AG09319 (cell line): ENCODE measurements at regions not wholly inside any gene's neighbourhood (a gene's known extent, or its start where the extent isn't known, plus 50 kb on each side); places are given as distances from the start of the nearest gene placed in this dataset.

Experiments used
- DNase-seq: peaks from one replicate; pipeline ENCODE4 v3.0.0-alpha.2; 2010; ENCODE audit warnings: low read depth; ENCODE audit errors: extremely low read depth
- TF ChIP-seq, protein P1 (sequence below): IDR thresholded peaks from 2 replicates; pipeline ENCODE4 v1.5.1; 2011; ENCODE audit warnings: low read depth, mild to moderate bottlenecking, inconsistent platforms, low read length, moderate library complexity

DNA sequence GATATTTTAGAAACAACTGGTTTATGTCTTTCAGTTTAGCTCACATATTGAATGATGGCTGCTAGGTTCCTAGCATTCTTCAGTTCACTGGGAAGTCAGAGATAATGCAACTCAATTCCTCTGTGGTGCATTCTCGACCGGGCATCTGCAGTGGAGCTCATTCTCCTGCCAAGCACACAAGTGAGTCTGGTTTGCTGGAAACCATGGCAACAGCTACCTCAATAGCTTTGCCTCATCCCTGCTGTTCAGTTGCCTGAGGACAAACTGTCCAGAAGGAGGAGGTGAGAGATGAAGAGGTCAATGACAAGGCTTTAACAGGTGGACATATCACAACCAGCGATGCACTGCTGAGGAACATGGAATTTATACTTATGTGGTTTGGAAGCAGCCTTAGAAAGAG is 816.9 kb downstream of the AACS start:
- no peak for DNase-seq

DNA sequence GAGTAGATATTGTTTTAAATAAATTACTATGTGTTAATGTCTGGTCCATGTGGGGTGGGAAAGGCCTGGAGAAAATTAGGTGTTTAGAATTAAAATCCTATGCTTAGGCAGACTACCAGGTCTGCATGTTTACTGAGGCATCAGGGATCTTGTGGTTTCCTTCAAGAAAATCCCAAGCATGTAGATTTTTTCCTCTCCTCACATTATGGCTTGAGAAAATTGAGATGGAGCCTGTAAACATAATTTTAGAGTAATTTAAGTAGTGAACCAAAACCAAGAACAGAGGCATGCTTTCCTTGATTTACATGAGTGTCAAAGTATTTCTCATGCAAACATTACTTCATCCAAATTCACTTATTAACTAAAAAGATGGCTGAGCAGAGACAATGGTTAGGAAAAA is 823.7 kb downstream of the AACS start:
- no peak for DNase-seq
- TF ChIP-seq, protein P1, sequence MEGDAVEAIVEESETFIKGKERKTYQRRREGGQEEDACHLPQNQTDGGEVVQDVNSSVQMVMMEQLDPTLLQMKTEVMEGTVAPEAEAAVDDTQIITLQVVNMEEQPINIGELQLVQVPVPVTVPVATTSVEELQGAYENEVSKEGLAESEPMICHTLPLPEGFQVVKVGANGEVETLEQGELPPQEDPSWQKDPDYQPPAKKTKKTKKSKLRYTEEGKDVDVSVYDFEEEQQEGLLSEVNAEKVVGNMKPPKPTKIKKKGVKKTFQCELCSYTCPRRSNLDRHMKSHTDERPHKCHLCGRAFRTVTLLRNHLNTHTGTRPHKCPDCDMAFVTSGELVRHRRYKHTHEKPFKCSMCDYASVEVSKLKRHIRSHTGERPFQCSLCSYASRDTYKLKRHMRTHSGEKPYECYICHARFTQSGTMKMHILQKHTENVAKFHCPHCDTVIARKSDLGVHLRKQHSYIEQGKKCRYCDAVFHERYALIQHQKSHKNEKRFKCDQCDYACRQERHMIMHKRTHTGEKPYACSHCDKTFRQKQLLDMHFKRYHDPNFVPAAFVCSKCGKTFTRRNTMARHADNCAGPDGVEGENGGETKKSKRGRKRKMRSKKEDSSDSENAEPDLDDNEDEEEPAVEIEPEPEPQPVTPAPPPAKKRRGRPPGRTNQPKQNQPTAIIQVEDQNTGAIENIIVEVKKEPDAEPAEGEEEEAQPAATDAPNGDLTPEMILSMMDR = no peak

More for the DNA sequence above, 816.9 kb downstream of the AACS start:
- TF ChIP-seq, protein P1 = no peak

DNA sequence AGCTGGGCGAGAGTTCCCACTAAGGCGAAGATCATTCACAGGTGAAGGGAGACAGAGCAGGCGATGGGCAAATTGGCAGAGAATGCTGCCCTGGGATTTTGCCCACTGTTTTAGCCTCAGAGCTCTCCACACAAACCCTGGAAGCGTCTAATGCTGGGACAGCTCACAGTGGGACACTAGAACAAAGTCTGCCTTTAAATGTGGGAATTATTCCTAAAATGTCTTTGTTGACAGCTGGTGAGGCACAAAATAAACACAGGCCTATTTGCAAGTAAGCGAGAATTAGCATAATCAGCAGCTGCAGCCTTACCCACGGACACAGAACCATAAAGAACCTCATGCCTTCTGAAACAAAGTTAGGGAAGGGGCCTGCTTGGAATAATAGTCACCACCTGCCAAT is 824.5 kb downstream of the AACS start:
- DNase-seq = no peak
- TF ChIP-seq, protein P1 = no peak

DNA sequence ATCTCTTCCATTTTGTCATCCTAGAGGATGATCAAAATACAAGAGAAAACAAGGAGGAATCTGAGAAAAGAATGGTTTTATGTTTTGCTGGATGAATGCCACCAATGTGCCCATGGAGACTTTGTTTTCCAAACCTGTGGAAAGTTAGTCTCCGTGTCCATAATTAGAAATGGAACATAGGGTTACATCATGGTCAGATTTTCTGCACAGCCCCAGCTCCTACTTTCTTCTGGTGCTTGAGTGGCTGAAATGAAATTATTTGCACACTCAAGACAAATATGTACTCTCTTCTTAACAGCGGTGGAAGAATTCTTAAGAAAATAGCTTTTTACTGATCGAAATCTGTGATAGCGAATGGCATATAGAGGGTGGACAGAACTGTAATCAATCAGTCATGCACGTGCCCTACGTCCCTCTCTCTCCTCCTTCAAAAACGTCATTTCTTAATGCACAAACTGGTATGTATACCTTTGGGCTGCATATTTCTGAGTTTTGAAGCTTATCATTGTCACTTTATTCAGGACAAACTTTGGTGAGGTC is 825.2 kb downstream of the AACS start:
- no peak for DNase-seq
- TF ChIP-seq, protein P1 = no peak

DNA sequence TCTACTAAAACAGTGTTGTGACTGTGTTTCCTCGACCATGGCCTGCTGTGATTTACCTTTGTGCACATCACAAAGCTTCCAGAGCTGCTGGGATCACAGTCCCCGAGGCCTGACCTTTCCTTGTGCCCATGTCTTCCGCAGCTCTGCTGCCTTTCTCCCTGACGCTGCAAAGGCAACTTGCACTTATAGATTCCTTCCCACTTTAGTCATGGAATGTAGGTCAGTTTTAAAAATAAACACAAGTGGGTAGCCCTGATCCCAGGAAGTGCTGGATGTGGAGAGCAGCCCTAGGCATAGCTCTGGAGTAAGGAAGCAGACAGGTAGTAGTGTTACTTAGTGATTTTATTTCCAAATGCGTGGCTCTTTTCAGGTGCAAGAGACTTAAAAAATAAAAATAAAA is 825.7 kb downstream of the AACS start:
- no peak for DNase-seq
- TF ChIP-seq, protein P1 = no peak

DNA sequence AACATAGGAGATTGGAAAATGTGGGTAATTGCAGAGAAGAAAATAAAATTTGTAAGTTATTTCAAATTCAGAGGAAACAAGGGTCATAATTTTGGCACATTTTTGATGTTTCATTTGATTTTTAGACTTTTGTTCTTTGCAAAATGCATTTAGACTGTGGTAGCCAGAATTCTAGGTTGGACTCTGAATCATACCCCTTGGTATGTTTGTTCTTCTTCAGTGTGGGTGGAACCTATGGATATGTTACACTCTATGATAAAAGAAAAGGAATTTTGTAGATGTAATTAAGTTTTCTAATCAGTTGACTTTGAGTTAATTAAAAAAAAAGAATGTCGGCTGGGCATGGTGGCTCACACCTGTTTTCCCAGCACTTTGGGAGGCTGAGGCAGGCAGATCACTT is 827.0 kb downstream of the AACS start:
- TF ChIP-seq, protein P1 = no peak
- DNase-seq = no peak

DNA sequence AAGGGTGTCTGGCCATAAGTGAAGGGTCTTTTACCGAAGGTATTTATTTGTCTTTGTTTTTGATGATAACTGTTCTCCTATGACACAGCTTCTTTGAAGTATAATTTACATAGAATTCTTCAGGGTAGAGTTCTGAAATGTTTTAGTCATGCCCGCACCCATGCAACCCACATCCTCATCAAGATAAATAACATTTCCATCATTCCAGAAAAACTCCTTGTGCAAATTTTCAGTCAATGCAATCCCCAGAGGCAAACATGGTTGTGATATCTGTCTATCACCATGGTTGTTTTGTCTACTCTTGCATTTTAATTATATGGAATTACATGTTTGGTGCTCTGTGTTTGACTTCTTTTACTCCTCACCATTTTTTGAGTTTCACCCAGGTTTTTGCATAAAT is 837.8 kb downstream of the AACS start:
- DNase-seq = no peak
- TF ChIP-seq, protein P1 = no peak
